Bone marrow (tissue), 2 donors: ENCODE measurements at regions not wholly inside any gene's neighbourhood (a gene's known extent, or its start where the extent isn't known, plus 50 kb on each side); places are given as distances from the start of the nearest gene placed in this dataset.

Experiments
- DNase-seq, 2 donors: peaks; one replicate each; lab custom pipeline; 2025; lab: John Stamatoyannopoulos, UW

- no peak for DNase-seq
Measured at GRCh38 chr14:53807542-53807941, 149.1 kb downstream of the BMP4 start.

- no peak for DNase-seq
Measured at GRCh38 chr14:53807108-53807507, 149.5 kb downstream of the BMP4 start.

DNA sequence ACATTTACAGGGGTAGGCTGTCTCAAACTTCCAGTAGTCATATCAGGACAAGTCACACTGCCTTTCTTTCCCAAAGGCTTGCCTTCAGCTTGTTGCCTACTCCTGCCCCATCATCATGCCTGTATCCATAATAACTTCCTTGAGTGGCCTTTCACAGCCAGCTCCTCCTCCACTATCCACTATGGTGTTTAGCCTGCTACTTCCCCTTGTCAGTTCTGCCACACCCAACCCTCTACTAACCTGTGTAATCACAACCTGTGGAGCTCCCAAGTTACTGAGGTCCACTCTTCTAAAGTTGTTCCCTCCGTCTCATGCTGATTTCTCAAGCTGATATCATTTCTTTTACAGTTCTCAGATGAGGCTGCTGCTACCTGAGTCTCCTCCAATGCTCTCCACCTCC lies 159.9 kb downstream of the BMP4 start:
- DNase-seq, result no peak

GRCh38 chr14:53793790-53794505 lies 162.7 kb downstream of the BMP4 start:
- DNase-seq, result no peak

DNA sequence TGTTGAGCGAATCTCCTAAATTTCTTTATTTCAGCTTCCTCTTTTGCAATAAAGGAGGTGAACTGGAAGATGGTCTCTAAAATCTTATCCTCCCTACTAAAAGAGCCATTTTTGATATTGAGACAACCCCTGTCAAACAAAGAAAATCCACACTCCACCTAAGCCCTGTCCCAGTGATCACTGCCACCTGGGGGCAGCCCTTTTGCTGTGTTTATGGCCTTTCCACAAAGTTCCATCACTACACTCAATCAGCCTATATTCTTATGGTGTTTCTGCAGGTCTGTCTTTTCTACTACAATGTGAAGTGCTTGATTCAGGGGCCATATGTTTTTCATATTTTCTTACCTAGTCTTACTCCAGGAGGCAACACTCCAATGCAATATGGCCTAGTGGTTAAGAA lies 163.7 kb downstream of the BMP4 start:
- no peak for DNase-seq

GRCh38 chr14:53790731-53791500 lies 165.7 kb downstream of the BMP4 start:
- no peak for DNase-seq

GRCh38 chr14:53788566-53788965 lies 168.1 kb downstream of the BMP4 start:
- no peak for DNase-seq

GRCh38 chr14:53786045-53786444 lies 170.6 kb downstream of the BMP4 start:
- DNase-seq, result no peak

GRCh38 chr14:53784688-53785087 lies 171.9 kb downstream of the BMP4 start:
- DNase-seq, result no peak

GRCh38 chr14:53783256-53783655 lies 173.4 kb downstream of the BMP4 start:
- no peak for DNase-seq

DNA sequence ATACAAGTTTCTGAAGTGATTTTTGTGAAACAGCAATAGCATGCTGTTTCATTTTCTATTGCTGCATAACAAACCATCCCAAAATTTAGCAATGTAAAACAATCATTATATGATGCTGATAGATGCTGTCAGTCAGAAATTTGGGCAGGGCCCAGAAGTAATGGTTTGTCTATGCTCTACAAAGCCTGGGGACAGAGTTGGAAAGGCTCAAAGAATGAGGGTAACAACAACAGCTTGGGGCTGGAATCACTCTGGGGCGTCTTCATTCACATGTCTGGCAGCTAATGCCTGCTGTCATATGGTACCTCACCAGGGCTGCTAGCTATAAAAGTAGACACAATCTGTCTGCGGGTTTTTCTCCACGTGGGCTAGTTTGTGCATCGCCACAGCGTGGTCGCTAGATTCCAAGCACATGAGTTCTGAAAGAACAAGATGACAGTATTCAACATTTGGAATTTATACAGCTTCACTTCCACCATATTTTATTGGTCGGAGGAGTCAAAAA lies 176.5 kb downstream of the BMP4 start:
- no peak for DNase-seq

GRCh38 chr14:53779301-53779700 lies 177.3 kb downstream of the BMP4 start:
- DNase-seq, result no peak

- DNase-seq, result no peak
Measured at GRCh38 chr14:53778263-53778662, 178.4 kb downstream of the BMP4 start.

GRCh38 chr14:53772936-53773335 lies 183.7 kb downstream of the BMP4 start:
- no peak for DNase-seq

- no peak for DNase-seq
Measured at GRCh38 chr14:53767566-53767965, 189.1 kb downstream of the BMP4 start.

DNA sequence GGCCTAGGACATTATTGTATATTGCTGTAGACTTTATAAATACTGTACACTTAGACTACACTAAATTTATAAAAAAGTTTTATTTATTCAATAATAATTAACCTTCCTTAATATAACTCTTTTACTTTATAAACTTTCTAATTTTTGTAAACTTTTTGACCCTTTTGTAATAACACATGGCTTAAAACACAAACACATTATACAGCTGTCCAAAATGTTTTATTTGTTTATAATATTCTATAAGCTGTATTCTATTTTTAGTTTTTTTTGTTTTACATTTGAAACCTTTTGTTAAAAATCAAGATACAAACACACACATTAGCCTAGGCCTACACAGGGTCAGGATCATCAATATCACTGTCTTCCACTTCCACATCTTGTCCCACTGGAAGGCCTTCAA lies 190.0 kb downstream of the BMP4 start:
- DNase-seq, result no peak

GRCh38 chr14:53766106-53766505 lies 190.5 kb downstream of the BMP4 start:
- DNase-seq, result no peak

DNA sequence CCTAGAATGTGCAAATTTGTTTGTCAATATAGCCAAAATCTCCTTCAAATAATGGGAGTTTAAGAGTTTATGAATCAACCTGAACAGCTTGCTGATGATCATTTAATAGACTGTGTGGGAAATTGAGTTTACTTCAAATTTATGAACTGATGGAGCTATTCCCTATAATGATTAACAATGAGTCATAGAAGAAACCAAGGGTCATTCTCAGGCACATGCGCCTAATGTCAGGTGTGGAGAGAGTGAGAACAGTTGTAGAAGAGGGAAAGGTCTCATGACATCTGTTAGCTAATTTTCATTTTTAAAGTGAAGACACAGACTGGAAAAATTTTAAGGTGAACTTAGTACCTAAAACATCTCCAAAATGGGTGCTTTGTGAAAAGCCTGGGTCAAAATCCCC lies 191.8 kb downstream of the BMP4 start:
- no peak for DNase-seq

DNA sequence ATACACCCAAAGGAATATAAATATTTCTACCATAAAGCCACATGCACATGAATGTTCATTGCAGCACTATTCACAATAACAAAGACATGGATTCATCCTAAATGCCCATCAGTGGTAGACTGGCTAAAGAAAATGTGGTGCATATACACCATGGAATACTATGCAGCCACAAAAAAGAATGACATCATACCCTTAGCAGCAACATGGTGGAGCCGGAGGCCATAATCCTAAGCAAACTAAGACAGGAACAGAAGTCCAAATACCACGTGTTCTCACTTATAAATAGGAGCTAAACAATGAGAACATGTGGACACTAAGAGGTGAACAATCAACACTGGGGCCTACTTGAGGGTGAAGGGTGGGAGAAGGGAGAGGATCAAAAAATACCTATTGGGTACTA lies 198.5 kb downstream of the BMP4 start:
- DNase-seq, result no peak

GRCh38 chr14:53757732-53758131 lies 198.9 kb downstream of the BMP4 start:
- DNase-seq, result no peak

DNA sequence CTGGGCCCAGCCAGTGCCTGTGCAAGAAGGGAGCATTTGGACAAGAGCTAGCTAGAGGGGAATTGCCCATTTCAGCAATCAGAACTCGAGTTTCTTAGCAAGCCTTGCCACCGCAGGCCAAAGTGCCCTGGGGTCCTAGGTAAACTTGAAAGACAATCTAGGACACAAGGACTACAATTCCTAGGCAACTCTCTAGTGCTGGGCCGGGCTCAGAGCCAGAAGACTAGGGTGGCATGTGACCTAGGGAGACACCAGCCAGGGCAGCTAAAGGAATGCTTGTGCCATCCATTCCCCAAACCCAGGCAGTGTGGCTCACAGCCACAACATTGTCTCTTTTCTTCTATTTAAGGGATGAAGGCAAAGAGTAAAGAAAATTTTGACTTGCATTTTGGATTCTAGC lies 205.0 kb downstream of the BMP4 start:
- DNase-seq, result no peak

- no peak for DNase-seq
Measured at GRCh38 chr14:53748691-53749090, 207.9 kb downstream of the BMP4 start.

GRCh38 chr14:53744857-53745256 lies 211.8 kb downstream of the BMP4 start:
- no peak for DNase-seq

- DNase-seq, result no peak
Measured at GRCh38 chr14:53743371-53743770, 213.3 kb downstream of the BMP4 start.
